Activated T-cell treated with anti-CD3 and anti-CD28 coated beads, Interleukin-2, amount 50 U/mL, for 48 hours (primary cell): ENCODE measurements at regions not wholly inside any gene's neighbourhood (a gene's known extent, or its start where the extent isn't known, plus 50 kb on each side); places are given as distances from the start of the nearest gene placed in this dataset.

Source experiments
- DNase-seq, 2 experiments: peaks; one replicate each; pipeline ENCODE4 v3.0.0-alpha.2; 2020

GRCh38 chr5:92459654-92460053 lies 1076.5 kb upstream of the ARRDC3 start:
- DNase-seq, result no peak

- no peak for DNase-seq
Measured at GRCh38 chr5:92455011-92455410, 1071.9 kb upstream of the ARRDC3 start.

DNA sequence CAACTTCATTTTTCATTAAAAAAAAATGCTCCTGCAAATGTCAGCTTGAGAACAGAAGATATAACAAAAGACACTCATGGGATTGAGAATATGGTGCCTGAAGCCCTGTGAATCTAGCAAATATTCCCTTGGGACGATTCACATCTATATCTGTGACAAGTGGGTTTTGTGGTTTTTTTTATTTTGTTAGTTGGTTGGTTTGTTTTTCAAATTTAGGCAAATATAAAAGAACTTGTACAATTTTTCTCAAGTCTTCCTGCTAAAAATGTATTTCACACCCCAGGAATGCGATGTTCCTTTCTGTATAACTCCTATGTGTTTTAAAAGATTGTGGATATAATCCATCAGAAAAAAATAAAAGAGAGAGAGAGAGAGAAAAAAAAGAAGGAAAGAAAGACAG lies 1061.8 kb upstream of the ARRDC3 start:
- DNase-seq, result no peak

DNA sequence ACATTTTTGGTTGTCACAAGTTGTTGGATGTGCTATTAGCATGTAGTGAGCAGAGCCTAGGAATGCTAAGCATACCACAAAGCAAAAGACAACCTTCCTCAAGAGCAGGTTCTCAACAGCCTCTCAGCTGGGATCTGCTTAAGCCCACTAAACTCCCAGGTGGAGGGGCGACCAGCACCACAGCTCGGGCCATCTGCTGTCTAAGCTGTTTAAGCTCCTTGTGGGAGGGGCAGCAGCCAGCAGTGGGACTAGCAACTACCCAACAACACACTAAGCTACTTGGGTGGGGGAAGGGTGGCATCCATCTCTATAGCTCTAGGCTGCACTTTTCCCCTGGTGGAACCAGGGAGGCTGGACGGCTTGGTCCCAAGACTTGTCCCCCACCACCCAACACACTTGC lies 1052.7 kb upstream of the ARRDC3 start:
- no peak for DNase-seq

- DNase-seq, result no peak
Measured at GRCh38 chr5:92429646-92430045, 1046.5 kb upstream of the ARRDC3 start.

- no peak for DNase-seq
Measured at GRCh38 chr5:92428415-92428814, 1045.3 kb upstream of the ARRDC3 start.

DNA sequence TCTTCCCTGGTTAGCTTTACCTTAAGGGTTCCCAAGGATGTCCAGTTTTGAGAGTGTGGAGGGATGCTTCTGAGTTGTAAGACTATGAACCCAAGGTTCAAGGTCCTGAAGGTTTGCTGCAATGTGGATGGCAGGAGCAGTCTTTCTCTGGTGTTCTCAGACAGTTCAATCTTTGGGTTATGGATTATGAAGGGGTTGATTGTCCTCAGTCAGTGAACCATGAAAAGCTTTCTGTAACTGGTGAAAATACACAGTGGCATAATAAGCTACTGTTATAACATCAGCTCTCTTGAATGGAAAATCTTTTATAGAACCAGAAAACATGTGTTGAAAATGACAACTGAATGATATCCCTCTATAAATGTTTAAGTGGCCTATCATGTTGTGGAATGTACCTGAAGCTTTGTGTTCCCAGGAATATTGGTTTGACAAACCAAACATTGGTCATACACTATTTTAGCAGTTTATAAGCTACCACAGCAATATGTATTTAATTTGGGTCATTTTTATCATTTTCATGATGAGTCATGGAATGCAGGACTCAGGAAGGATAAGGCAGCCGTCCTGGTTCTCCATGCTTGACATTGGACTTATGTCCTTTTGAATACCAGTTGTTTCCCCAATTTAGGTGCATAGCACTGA lies 1041.8 kb upstream of the ARRDC3 start:
- no peak for DNase-seq

- DNase-seq, result no peak
Measured at GRCh38 chr5:92421942-92422341, 1038.8 kb upstream of the ARRDC3 start.

DNA sequence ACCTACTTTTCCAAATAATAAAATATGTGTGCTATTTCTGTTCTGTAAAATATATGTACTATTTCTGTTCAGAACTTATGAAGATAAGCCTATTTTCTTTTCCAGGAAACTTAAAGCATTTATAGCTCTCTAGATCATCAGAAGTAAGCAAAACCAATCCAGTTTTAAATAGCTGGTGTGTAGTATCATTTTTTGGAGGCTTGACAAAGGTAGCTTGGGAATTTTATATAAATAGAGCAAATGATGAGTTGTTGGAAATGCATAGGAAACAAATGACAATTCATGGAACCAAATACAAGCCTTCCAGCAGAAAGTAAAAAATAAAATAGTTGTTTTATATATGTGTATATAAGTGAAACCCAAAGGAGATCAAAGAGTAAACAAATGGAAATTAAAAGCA lies 1038.1 kb upstream of the ARRDC3 start:
- no peak for DNase-seq

DNA sequence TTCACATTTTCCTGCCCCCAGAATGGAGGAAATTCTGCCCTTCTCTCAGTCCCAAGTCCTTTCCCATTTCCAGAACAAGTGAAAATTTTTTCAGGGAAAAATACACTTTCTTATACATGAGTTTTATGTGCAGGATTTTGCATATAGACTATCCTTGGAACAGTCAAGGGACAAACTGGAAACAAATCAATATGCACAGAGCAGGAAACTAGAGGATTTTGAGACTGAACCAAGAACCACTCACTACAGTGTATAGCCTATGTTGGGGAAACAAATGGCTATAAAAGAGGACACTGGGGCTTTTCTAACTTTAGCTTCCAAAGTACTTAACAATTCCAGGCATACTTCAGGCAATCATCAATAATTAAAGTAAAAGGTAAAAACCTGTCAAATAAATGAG lies 1036.1 kb upstream of the ARRDC3 start:
- DNase-seq, result no peak

GRCh38 chr5:92418341-92418740 lies 1035.2 kb upstream of the ARRDC3 start:
- no peak for DNase-seq

- DNase-seq, result no peak
Measured at GRCh38 chr5:92409134-92409533, 1026.0 kb upstream of the ARRDC3 start.

- no peak for DNase-seq
Measured at GRCh38 chr5:92402956-92403702, 1020.0 kb upstream of the ARRDC3 start.

GRCh38 chr5:92402045-92402444 lies 1018.9 kb upstream of the ARRDC3 start:
- DNase-seq, result no peak

GRCh38 chr5:92401492-92401891 lies 1018.4 kb upstream of the ARRDC3 start:
- DNase-seq, result no peak

DNA sequence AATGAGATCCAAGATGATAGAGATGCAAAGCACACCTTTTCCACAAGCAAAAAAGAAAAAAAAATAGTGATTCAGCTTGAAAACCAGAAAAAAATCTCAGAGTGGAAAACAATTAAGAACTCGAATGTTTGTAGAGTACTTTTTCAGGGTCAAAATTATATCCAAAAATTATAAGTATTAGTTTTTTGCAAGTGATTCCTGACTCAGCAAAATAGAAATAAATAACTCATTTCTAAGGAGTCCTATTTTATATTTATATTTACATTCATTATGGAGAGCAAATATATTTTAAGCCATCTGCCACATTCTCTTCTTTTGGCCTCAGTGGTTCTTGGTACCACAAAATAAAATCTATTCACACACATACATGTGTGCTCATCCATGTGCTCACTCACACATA lies 1011.8 kb upstream of the ARRDC3 start:
- no peak for DNase-seq

- no peak for DNase-seq
Measured at GRCh38 chr5:92390657-92391056, 1007.5 kb upstream of the ARRDC3 start.

DNA sequence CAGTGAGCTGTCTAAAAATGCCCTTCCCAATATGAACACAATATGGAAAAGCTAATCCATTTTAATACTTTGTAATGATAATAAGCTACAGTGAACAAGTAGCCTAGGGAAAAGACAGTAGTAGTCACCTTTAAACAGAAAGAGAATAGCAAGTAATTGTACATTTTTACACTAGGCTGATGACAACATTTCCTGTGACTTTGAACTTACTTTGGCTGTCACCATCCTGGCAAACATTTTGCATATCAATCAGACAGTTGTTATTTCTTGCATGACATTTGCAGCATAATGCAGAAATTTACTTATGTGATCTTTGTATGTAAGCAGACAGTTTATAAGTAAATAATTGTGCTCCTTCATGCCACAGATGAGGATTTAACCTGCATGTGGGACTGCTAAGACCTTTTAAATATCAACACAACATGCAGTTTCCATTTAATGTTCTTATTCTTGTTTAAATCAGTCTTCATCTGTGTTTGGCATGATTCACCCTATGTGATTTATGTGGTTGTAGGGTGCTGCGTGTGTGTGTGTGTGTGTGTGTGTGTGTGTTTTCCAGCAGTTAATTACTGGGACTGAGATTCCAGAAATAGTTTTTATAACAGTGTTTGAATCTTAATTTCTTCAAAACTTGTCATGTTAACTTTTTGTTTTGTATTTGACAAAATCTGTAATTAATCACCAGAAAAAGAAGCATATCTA lies 997.1 kb upstream of the ARRDC3 start:
- DNase-seq, result no peak

- no peak for DNase-seq
Measured at GRCh38 chr5:92378966-92379611, 996.0 kb upstream of the ARRDC3 start.

GRCh38 chr5:92374859-92375258 lies 991.7 kb upstream of the ARRDC3 start:
- DNase-seq, result no peak

DNA sequence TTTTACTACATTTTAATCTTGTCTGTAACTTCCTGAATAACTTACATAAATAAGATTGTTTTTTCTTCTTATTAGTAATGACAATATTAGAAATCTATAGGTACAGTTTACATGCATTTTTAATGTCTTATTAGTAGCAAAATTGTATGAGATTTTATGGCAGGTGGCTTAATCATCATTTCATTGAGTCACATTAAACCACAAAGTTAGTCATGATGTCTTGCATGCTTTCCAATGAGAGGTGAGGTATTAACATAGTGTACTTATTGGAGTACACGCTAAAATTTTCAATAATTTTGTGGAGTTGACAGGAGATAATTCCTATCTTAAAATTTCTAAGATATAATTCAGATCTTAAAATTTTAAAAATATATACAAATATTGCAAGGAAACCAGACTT lies 989.6 kb upstream of the ARRDC3 start:
- DNase-seq, result no peak

DNA sequence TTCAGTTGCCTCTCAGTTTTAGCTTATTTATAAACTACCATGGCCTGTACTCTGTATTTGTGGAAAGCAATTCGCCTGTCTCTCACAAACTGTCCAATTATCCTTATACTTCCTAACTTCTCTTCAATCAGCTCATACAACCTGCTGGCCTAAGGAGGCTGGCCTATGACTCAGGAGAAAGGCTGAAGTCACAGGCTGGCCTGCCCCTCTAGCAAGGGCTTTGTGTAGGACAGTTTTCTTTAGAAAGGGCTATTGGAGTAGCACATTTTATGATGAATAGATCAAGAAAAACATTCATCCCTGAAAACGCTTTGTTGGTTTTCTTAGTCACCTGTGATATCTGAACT lies 988.7 kb upstream of the ARRDC3 start:
- no peak for DNase-seq

GRCh38 chr5:92371171-92371888 lies 988.2 kb upstream of the ARRDC3 start:
- no peak for DNase-seq
